ENCODE measurements at regions not wholly inside any gene's neighbourhood (a gene's known extent, or its start where the extent isn't known, plus 50 kb on each side); places are given as distances from the start of the nearest gene placed in this dataset.

- DNase-seq (no peak), ATAC-seq (no peak), FAIRE-seq (no peak)
- TF ChIP-seq CTCF (IDR thresholded peaks at IDR 0.05): no peak
- WGBS, 2 donors: 32 to 74% methylated on average over 3 of the region's 3 CpGs
- H3K27me3 ChIP-seq: peaks cover 0 to 3% (median 0%) of the 10 kb centered on the region in 4 donors
- no peaks in the 10 kb centered on the region for H3K4me1 ChIP-seq
- H3K4me3 ChIP-seq: no peak overlapping the region
- H3K36me3 ChIP-seq: no peaks in the 10 kb centered on the region
- intact Hi-C loops (cut with DNase I): no loop called here
- H3K27ac ChIP-seq: no peak overlapping the region
- H3K9me3 ChIP-seq: no peaks in the 10 kb centered on the region
These were observed 297.2 kb downstream of the RNF144B start for GRCh38 chr6:18684343-18684742.

DNA sequence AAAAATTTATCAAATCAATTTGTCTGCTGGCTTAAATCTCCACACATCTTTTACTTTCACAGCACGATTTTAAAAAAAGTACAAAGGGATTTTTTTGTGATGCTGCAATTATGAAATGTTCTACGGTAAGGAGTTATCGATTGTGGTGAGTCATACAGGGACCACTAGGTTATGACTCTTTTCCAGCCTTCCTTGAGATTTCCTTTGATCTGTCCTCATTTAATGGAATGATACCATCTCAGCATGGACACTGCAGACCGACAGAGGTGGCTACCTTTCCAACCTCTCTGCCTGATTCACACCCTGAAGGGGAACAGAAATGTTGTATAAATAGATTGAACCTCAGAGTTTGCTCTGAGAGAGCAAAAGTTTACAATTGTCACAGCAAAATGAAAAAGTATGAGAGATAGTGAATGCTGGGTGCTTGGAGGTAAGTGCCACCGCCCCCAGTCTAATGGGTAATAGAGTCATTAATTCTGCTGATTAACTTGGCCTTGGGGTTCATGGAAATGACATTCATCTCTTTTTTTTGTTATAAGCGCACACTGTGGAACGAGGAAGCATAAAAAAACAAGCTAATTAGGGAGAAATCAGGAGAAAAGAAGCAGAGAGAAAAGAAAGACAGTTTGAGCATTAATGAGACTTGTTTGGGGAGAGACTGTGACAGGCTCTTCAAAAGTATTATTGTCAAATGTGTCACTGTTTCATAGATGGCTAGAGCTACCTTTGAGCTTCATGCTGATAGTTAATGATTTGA lies 306.0 kb downstream of the RNF144B start:
- WGBS, 2 donors: 35 to 40% methylated on average over 7 of the region's 7 CpGs
- no peak for DNase-seq
- H3K9me3 ChIP-seq: no peaks in the 10 kb centered on the region
- H3K36me3 ChIP-seq: no peaks in the 10 kb centered on the region
- FAIRE-seq: no peak
- intact Hi-C loops (cut with DNase I): no loop called here
- H3K4me3 ChIP-seq: no peak overlapping the region
- no peaks in the 10 kb centered on the region for H3K27me3 ChIP-seq
- peaks cover 0 to 6% (median 3%) of the 10 kb centered on the region in 3 donors for H3K4me1 ChIP-seq
- TF ChIP-seq CTCF (IDR thresholded peaks at IDR 0.05): no peak
- peak overlapping the region in 1 of 4 donors; percentile 2 for H3K27ac ChIP-seq
- ATAC-seq: no peak

DNA sequence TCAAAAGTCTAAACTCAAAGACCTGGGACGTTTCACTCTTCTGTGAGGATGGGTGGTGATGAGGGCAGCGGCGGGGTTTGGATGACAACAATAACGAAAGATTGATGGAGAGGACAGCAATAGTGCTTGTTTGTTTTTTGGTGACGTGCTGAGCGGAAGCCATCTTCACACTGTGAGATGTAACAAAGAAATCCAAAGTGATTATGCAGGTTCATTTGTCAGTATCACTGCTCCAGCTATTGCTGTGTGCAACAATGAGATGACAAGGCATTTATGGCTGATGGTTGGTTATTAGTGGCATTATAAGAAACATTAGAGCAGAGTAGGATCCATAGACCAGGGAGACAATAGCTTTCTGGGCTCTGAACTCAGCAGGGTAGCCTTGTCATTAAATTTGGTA lies 306.7 kb downstream of the RNF144B start:
- ATAC-seq (no peak), FAIRE-seq (no peak), DNase-seq (no peak)
- Histone ChIP-seq H3K4me3 (no peak overlapping the region), H3K9me3 (no peaks in the 10 kb centered on the region), H3K4me1 (peaks cover 0 to 9% (median 3%) of the 10 kb centered on the region in 3 donors), H3K36me3 (no peaks in the 10 kb centered on the region), H3K27ac (no peak overlapping the region), H3K27me3 (no peaks in the 10 kb centered on the region)
- TF ChIP-seq CTCF (IDR thresholded peaks at IDR 0.05): no peak
- 67 to 68% methylated on average over 6 of the region's 6 CpGs for WGBS, 2 donors
- intact Hi-C loops (cut with DNase I): no loop called here

GRCh38 chr6:18703546-18703945 lies 316.4 kb downstream of the RNF144B start:
- DNase-seq (no peak), ATAC-seq (no peak), FAIRE-seq (no peak)
- Histone ChIP-seq H3K27ac (no peak overlapping the region), H3K27me3 (no peaks in the 10 kb centered on the region), H3K4me1 (no peaks in the 10 kb centered on the region), H3K4me3 (no peak overlapping the region), H3K36me3 (no peaks in the 10 kb centered on the region), H3K9me3 (no peaks in the 10 kb centered on the region)
- intact Hi-C loops (cut with DNase I): no loop called here
- TF ChIP-seq CTCF (IDR thresholded peaks at IDR 0.05): no peak
- WGBS, 2 donors: 65 to 73% methylated on average over 3 of the region's 3 CpGs

DNA sequence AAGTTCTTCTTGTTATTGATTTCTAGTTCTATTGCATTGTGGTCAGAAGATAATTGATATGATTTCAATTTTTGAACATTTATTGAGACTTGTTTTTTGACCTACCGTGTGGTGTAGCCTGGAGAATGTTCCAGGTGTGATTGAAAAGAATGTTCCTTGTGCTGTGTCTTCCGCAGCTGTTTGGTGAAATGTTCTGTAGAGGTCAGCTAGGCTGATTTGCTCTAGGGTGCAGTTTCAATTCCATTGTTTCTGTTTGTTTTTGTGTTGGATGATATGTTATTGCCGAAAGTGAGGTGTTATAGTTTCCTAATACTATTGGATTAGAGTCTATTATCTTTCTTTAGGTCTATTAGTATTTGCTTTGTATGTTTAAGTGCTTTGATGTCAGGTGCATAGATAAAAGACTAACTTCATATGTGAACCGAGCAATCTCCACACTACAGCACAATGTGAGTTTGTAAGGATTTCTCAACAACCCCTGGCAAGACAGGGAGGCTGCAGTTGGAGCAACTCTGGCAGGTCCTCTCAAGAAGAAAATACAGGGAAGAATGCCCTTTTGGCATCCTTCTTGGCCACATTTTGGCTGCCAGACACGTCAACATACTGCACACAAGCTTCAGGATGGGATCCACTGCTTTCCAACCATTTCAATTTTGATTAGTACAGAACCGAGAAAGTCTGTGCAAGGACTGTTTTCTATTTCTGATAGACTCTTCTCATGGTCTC lies 320.7 kb downstream of the RNF144B start:
- H3K27ac ChIP-seq: no peak overlapping the region
- no peaks in the 10 kb centered on the region for H3K9me3 ChIP-seq
- WGBS, 2 donors: 49 to 57% methylated on average over 6 of the region's 6 CpGs
- intact Hi-C loops (cut with DNase I): no loop called here
- DNase-seq (no peak), ATAC-seq (no peak), FAIRE-seq (no peak)
- no peaks in the 10 kb centered on the region for H3K4me1 ChIP-seq
- no peak for TF ChIP-seq CTCF (IDR thresholded peaks at IDR 0.05)
- H3K27me3 ChIP-seq: no peaks in the 10 kb centered on the region
- H3K4me3 ChIP-seq: no peak overlapping the region
- H3K36me3 ChIP-seq: no peaks in the 10 kb centered on the region
